HCT116 (cell line): ENCODE measurements at regions not wholly inside any gene's neighbourhood (a gene's known extent, or its start where the extent isn't known, plus 50 kb on each side); places are given as distances from the start of the nearest gene placed in this dataset.

Experiments
- TF ChIP-seq, protein P1 (sequence below), 3 experiments: fragments of 200-600 bp in 1 of 3; sonication (generic) in 1 of 3; IDR thresholded peaks in 2 of 3; conservative IDR thresholded peaks in 1 of 3; 2 replicates each; pipeline ENCODE4 v1.5.1; 2012 to 2017; ENCODE audit warnings: low read depth in 2 of 3, low read length in 2 of 3, antibody characterized with exemption in 1 of 3, borderline replicate concordance in 1 of 3, control low read depth in 1 of 3, mild to moderate bottlenecking in 1 of 3, mixed read lengths in 1 of 3, mixed run types in 1 of 3, moderate library complexity in 1 of 3; ENCODE audit not compliant: insufficient read depth in 1 of 3
- TF ChIP-seq, protein P2 (sequence below): IDR thresholded peaks from 2 replicates; pipeline ENCODE4 v1.6.1; 2012

GRCh38 chr4:15164571-15164970 lies 162.3 kb downstream of the CPEB2 start:
- TF ChIP-seq, protein P1, sequence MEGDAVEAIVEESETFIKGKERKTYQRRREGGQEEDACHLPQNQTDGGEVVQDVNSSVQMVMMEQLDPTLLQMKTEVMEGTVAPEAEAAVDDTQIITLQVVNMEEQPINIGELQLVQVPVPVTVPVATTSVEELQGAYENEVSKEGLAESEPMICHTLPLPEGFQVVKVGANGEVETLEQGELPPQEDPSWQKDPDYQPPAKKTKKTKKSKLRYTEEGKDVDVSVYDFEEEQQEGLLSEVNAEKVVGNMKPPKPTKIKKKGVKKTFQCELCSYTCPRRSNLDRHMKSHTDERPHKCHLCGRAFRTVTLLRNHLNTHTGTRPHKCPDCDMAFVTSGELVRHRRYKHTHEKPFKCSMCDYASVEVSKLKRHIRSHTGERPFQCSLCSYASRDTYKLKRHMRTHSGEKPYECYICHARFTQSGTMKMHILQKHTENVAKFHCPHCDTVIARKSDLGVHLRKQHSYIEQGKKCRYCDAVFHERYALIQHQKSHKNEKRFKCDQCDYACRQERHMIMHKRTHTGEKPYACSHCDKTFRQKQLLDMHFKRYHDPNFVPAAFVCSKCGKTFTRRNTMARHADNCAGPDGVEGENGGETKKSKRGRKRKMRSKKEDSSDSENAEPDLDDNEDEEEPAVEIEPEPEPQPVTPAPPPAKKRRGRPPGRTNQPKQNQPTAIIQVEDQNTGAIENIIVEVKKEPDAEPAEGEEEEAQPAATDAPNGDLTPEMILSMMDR (IDR thresholded peaks at IDR 0.05 in 2 of 3, conservative IDR thresholded peaks at IDR 0.05 in 1 of 3; ENCODE audit: borderline replicate concordance in 1 of 3, insufficient read depth in 1 of 3, low read depth in 2 of 3, low read length in 2 of 3): no peak
- TF ChIP-seq, protein P2, sequence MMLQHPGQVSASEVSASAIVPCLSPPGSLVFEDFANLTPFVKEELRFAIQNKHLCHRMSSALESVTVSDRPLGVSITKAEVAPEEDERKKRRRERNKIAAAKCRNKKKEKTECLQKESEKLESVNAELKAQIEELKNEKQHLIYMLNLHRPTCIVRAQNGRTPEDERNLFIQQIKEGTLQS: no peak
